ENCODE measurements at regions not wholly inside any gene's neighbourhood (a gene's known extent, or its start where the extent isn't known, plus 50 kb on each side); places are given as distances from the start of the nearest gene placed in this dataset.

GRCh38 chr12:89878950-89879349, 170.3 kb upstream of the ATP2B1 start:
- no peak for TF ChIP-seq CTCF (IDR thresholded peaks at IDR 0.05; ENCODE audit: insufficient read depth, low read depth, low read length)
- H3K36me3 ChIP-seq (ENCODE audit: control insufficient read depth, insufficient read depth, low read length): no peaks in the 10 kb centered on the region
- POLR2A ChIA-PET: no interaction called here
- DNase-seq (ENCODE audit: low read depth): no peak
- H3K27me3 ChIP-seq (ENCODE audit: control insufficient read depth, insufficient read depth, low read length): no peaks in the 10 kb centered on the region
- CTCF ChIA-PET: no interaction called here
- H3K4me3 ChIP-seq (ENCODE audit: low read depth, low read length): no peak overlapping the region

GRCh38 chr12:89878327-89878726, 169.7 kb upstream of the ATP2B1 start:
- Histone ChIP-seq H3K27me3 (ENCODE audit: control insufficient read depth, insufficient read depth, low read length) (no peaks in the 10 kb centered on the region), H3K4me3 (ENCODE audit: low read depth, low read length) (no peak overlapping the region), H3K36me3 (ENCODE audit: control insufficient read depth, insufficient read depth, low read length) (no peaks in the 10 kb centered on the region)
- no peak for TF ChIP-seq CTCF (IDR thresholded peaks at IDR 0.05; ENCODE audit: insufficient read depth, low read depth, low read length)
- CTCF ChIA-PET: no interaction called here
- DNase-seq (ENCODE audit: low read depth): no peak
- POLR2A ChIA-PET: no interaction called here

- no peak for DNase-seq (ENCODE audit: low read depth)
- ChIA-PET POLR2A (no interaction called here), CTCF (no interaction called here)
- H3K27me3 ChIP-seq (ENCODE audit: control insufficient read depth, insufficient read depth, low read length): no peaks in the 10 kb centered on the region
- no peak overlapping the region for H3K4me3 ChIP-seq (ENCODE audit: low read depth, low read length)
- no peaks in the 10 kb centered on the region for H3K36me3 ChIP-seq (ENCODE audit: control insufficient read depth, insufficient read depth, low read length)
- TF ChIP-seq CTCF (IDR thresholded peaks at IDR 0.05; ENCODE audit: insufficient read depth, low read depth, low read length): no peak
Observed at GRCh38 chr12:89877671-89878070, 169.0 kb upstream of the ATP2B1 start.

- no peak for TF ChIP-seq CTCF (IDR thresholded peaks at IDR 0.05; ENCODE audit: insufficient read depth, low read depth, low read length)
- CTCF ChIA-PET: no interaction called here
- DNase-seq (ENCODE audit: low read depth): no peak
- Histone ChIP-seq H3K4me3 (ENCODE audit: low read depth, low read length) (no peak overlapping the region), H3K27me3 (ENCODE audit: control insufficient read depth, insufficient read depth, low read length) (no peaks in the 10 kb centered on the region), H3K36me3 (ENCODE audit: control insufficient read depth, insufficient read depth, low read length) (no peaks in the 10 kb centered on the region)
- POLR2A ChIA-PET: no interaction called here
Observed at GRCh38 chr12:89877136-89877535, 168.5 kb upstream of the ATP2B1 start.

GRCh38 chr12:89875809-89876208, 167.2 kb upstream of the ATP2B1 start:
- no peak for DNase-seq (ENCODE audit: low read depth)
- ChIA-PET CTCF (no interaction called here), POLR2A (no interaction called here)
- no peak overlapping the region for H3K4me3 ChIP-seq (ENCODE audit: low read depth, low read length)
- no peak for TF ChIP-seq CTCF (IDR thresholded peaks at IDR 0.05; ENCODE audit: insufficient read depth, low read depth, low read length)
- H3K27me3 ChIP-seq (ENCODE audit: control insufficient read depth, insufficient read depth, low read length): no peaks in the 10 kb centered on the region
- no peaks in the 10 kb centered on the region for H3K36me3 ChIP-seq (ENCODE audit: control insufficient read depth, insufficient read depth, low read length)

Measured in BJ (cell line).